ENCODE measurements at regions not wholly inside any gene's neighbourhood (a gene's known extent, or its start where the extent isn't known, plus 50 kb on each side); places are given as distances from the start of the nearest gene placed in this dataset.

DNA sequence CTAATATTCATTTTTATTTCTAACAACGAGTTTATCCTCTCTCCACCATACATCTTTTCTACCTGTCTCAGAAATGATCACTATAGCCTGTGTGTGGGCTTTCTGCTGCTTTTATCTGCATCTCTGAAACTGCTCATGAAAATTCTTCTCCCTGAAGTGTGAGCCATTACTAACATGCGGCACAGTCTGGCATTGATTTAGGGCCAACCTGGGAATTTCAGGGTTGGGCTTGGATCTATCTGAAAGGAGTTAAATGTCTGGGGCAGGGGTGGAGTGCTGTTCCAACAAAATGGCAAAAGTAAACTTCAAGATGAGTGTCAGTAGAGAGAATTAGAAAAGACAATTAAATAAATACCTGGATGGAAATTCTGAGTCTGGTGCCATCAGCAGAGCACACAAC lies 198.2 kb upstream of the OSR1 start:
- TF ChIP-seq, protein P1, sequence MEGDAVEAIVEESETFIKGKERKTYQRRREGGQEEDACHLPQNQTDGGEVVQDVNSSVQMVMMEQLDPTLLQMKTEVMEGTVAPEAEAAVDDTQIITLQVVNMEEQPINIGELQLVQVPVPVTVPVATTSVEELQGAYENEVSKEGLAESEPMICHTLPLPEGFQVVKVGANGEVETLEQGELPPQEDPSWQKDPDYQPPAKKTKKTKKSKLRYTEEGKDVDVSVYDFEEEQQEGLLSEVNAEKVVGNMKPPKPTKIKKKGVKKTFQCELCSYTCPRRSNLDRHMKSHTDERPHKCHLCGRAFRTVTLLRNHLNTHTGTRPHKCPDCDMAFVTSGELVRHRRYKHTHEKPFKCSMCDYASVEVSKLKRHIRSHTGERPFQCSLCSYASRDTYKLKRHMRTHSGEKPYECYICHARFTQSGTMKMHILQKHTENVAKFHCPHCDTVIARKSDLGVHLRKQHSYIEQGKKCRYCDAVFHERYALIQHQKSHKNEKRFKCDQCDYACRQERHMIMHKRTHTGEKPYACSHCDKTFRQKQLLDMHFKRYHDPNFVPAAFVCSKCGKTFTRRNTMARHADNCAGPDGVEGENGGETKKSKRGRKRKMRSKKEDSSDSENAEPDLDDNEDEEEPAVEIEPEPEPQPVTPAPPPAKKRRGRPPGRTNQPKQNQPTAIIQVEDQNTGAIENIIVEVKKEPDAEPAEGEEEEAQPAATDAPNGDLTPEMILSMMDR (IDR thresholded peaks at IDR 0.05; ENCODE audit: low read length) = no peak
- TF ChIP-seq EZH2 (optimal IDR thresholded peaks at IDR 0.05; ENCODE audit: low read depth, low read length) = no peak

Data from MM.1S (cell line).